Neural progenitor cell (in vitro differentiated cells): ENCODE measurements at regions not wholly inside any gene's neighbourhood (a gene's known extent, or its start where the extent isn't known, plus 50 kb on each side); places are given as distances from the start of the nearest gene placed in this dataset.
A peak's percentile ranks its signal among the peaks of the same experiment; 100 is the strongest.

Source experiments
- DNase-seq: peaks from one replicate; pipeline ENCODE4 v3.0.0-alpha.2; 2016; ENCODE audit warnings: low spot score
- H2AFZ ChIP-seq: fragments of 200-600 bp; sonication (generic); replicated peaks from 2 replicates; pipeline ENCODE4 v1.6.1; 2016; ENCODE audit warnings: antibody characterized with exemption
- H3F3A ChIP-seq: fragments of 200-600 bp; sonication (generic); 2 replicates; pipeline ENCODE4 v1.6.1; 2016; ENCODE audit warnings: antibody characterized with exemption, low read depth
- H3K27ac ChIP-seq: fragments of 200-600 bp; sonication (generic); 2 replicates; pipeline ENCODE4 v1.5.1; 2016; ENCODE audit warnings: mild to moderate bottlenecking
- H3K27me3 ChIP-seq: fragments of 200-600 bp; sonication (generic); 2 replicates; pipeline ENCODE4 v1.6.1; 2016; ENCODE audit warnings: mild to moderate bottlenecking, moderate library complexity
- H3K36me3 ChIP-seq: fragments of 200-600 bp; sonication (generic); 2 replicates; pipeline ENCODE4 v1.5.1; 2016
- H3K4me1 ChIP-seq: fragments of 200-600 bp; sonication (generic); 2 replicates; pipeline ENCODE4 v1.6.1; 2016; ENCODE audit warnings: mixed run types
- H3K4me2 ChIP-seq: fragments of 200-600 bp; sonication (generic); 2 replicates; pipeline ENCODE4 v1.6.1; 2016
- H3K4me3 ChIP-seq: fragments of 200-600 bp; sonication (generic); 2 replicates; pipeline ENCODE4 v1.5.1; 2016
- H3K79me2 ChIP-seq: fragments of 200-600 bp; sonication (generic); 2 replicates; pipeline ENCODE4 v1.6.1; 2016; ENCODE audit warnings: low read depth
- H3K9ac ChIP-seq: fragments of 200-600 bp; sonication (generic); 2 replicates; pipeline ENCODE4 v1.6.1; 2016
- H3K9me3 ChIP-seq: fragments of 200-600 bp; sonication (generic); 2 replicates; pipeline ENCODE4 v1.5.1; 2016; ENCODE audit warnings: low read depth
- H4K20me1 ChIP-seq: fragments of 200-600 bp; sonication (generic); 2 replicates; pipeline ENCODE4 v1.6.1; 2016; ENCODE audit warnings: low read depth
- H3K27ac Mint-ChIP-seq: 3 replicates; pipeline ENCODE4 v1.8.0; 2021; ENCODE audit warnings: mixed read lengths
- H3K27me3 Mint-ChIP-seq: 2 replicates; pipeline ENCODE4 v1.8.0; 2022; ENCODE audit warnings: low read depth, mild to moderate bottlenecking, inconsistent platforms, moderate library complexity, mixed read lengths; ENCODE audit not compliant: insufficient read depth
- H3K36me3 Mint-ChIP-seq: 3 replicates; pipeline ENCODE4 v1.8.0; 2021; ENCODE audit warnings: mixed read lengths
- H3K4me1 Mint-ChIP-seq: 3 replicates; pipeline ENCODE4 v1.8.0; 2021; ENCODE audit warnings: mixed read lengths
- H3K4me3 Mint-ChIP-seq: 3 replicates; pipeline ENCODE4 v1.8.0; 2021; ENCODE audit warnings: mild to moderate bottlenecking, moderate library complexity, mixed read lengths
- H3K9me3 Mint-ChIP-seq: 3 replicates; pipeline ENCODE4 v1.8.0; 2020; ENCODE audit warnings: mixed read lengths
- CTCF ChIP-seq: fragments of 200-600 bp; sonication (generic); IDR thresholded peaks from 2 replicates; pipeline ENCODE4 v1.5.1; 2017; ENCODE audit warnings: antibody characterized with exemption, mild to moderate bottlenecking
- EZH2 ChIP-seq: fragments of 200-600 bp; sonication (generic); IDR thresholded peaks from 2 replicates; pipeline ENCODE4 v1.6.1; 2017; ENCODE audit warnings: antibody characterized with exemption, mild to moderate bottlenecking, moderate library complexity
- EZH2phosphoT487 ChIP-seq: fragments of 200-600 bp; sonication (generic); IDR thresholded peaks from 2 replicates; pipeline ENCODE4 v1.6.1; 2017; ENCODE audit warnings: antibody characterized with exemption

GRCh38 chr4:127138586-127138985 is 494.2 kb upstream of the INTU start:
- H3K4me1 Mint-ChIP-seq = peaks cover 6% of the 10 kb centered on the region
- Histone ChIP-seq H3K36me3 (no peaks in the 10 kb centered on the region), H3K79me2 (no peaks in the 10 kb centered on the region), H4K20me1 (no peaks in the 10 kb centered on the region), H3K9ac (no peak overlapping the region), H3F3A (no peaks in the 10 kb centered on the region), H2AFZ (no peak overlapping the region), H3K27me3 (no peaks in the 10 kb centered on the region), H3K27ac (no peak overlapping the region), H3K4me3 (no peak overlapping the region), H3K9me3 (no peaks in the 10 kb centered on the region), H3K4me2 (no peak overlapping the region), H3K4me1 (no peaks in the 10 kb centered on the region)
- no peak overlapping the region for H3K27ac Mint-ChIP-seq
- no peak overlapping the region for H3K4me3 Mint-ChIP-seq
- H3K9me3 Mint-ChIP-seq = no peaks in the 10 kb centered on the region
- no peaks in the 10 kb centered on the region for H3K36me3 Mint-ChIP-seq
- no peak for TF ChIP-seq CTCF
- no peak for DNase-seq
- no peaks in the 10 kb centered on the region for H3K27me3 Mint-ChIP-seq

GRCh38 chr4:127139788-127140286 is 492.9 kb upstream of the INTU start:
- Histone ChIP-seq H3F3A (no peaks in the 10 kb centered on the region), H3K27me3 (no peaks in the 10 kb centered on the region), H4K20me1 (no peaks in the 10 kb centered on the region), H3K4me2 (no peak overlapping the region), H3K9ac (no peak overlapping the region), H3K36me3 (no peaks in the 10 kb centered on the region), H3K9me3 (no peaks in the 10 kb centered on the region), H3K4me3 (no peak overlapping the region), H3K27ac (no peak overlapping the region), H3K79me2 (no peaks in the 10 kb centered on the region), H2AFZ (no peak overlapping the region), H3K4me1 (peaks cover 2% of the 10 kb centered on the region)
- H3K4me1 Mint-ChIP-seq = peaks cover 6% of the 10 kb centered on the region
- no peaks in the 10 kb centered on the region for H3K27me3 Mint-ChIP-seq
- TF ChIP-seq EZH2 (no peak), EZH2phosphoT487 (no peak), CTCF (no peak)
- no peak overlapping the region for H3K27ac Mint-ChIP-seq
- H3K36me3 Mint-ChIP-seq = no peaks in the 10 kb centered on the region
- H3K4me3 Mint-ChIP-seq = no peak overlapping the region
- DNase-seq = peak; percentile 11
- no peaks in the 10 kb centered on the region for H3K9me3 Mint-ChIP-seq

- Histone ChIP-seq H3K4me3 (no peak overlapping the region), H3K9me3 (no peaks in the 10 kb centered on the region), H4K20me1 (no peaks in the 10 kb centered on the region), H3F3A (no peaks in the 10 kb centered on the region), H2AFZ (no peak overlapping the region), H3K79me2 (no peaks in the 10 kb centered on the region), H3K9ac (no peak overlapping the region), H3K27ac (no peak overlapping the region), H3K27me3 (no peaks in the 10 kb centered on the region), H3K4me2 (no peak overlapping the region), H3K4me1 (peaks cover 6% of the 10 kb centered on the region), H3K36me3 (no peaks in the 10 kb centered on the region)
- Mint-ChIP-seq H3K4me3 (no peak overlapping the region), H3K27ac (no peak overlapping the region), H3K27me3 (no peaks in the 10 kb centered on the region), H3K4me1 (peaks cover 6% of the 10 kb centered on the region), H3K9me3 (no peaks in the 10 kb centered on the region), H3K36me3 (no peaks in the 10 kb centered on the region)
- DNase-seq = no peak
- no peak for TF ChIP-seq CTCF
- TF ChIP-seq EZH2phosphoT487 = no peak
- TF ChIP-seq EZH2 = no peak
Observed at GRCh38 chr4:127140306-127140705, 492.5 kb upstream of the INTU start.
